NCI-H526 (cell line): ENCODE measurements at regions not wholly inside any gene's neighbourhood (a gene's known extent, or its start where the extent isn't known, plus 50 kb on each side); places are given as distances from the start of the nearest gene placed in this dataset.

Experiments
- DNase-seq, 2 experiments: peaks; one replicate each; lab custom pipeline; 2025; lab: John Stamatoyannopoulos, UW

- DNase-seq: no peak
Observed at GRCh38 chr6:155994086-155994485, 538.4 kb upstream of the NOX3 start.

GRCh38 chr6:155993240-155993639 is 537.6 kb upstream of the NOX3 start:
- no peak for DNase-seq

- DNase-seq: no peak
Observed at GRCh38 chr6:155985660-155986138, 530.1 kb upstream of the NOX3 start.

GRCh38 chr6:155980768-155981079 is 525.1 kb upstream of the NOX3 start:
- DNase-seq: no peak

GRCh38 chr6:155980014-155980767 is 524.6 kb upstream of the NOX3 start:
- no peak for DNase-seq

- DNase-seq: no peak
Observed at GRCh38 chr6:155975506-155975905, 519.9 kb upstream of the NOX3 start.

GRCh38 chr6:155974811-155975323 is 519.2 kb upstream of the NOX3 start:
- DNase-seq: no peak

GRCh38 chr6:155974359-155974758 is 518.7 kb upstream of the NOX3 start:
- DNase-seq: no peak

GRCh38 chr6:155970876-155971708 is 515.5 kb upstream of the NOX3 start:
- DNase-seq: no peak

GRCh38 chr6:155970472-155970871 is 514.8 kb upstream of the NOX3 start:
- no peak for DNase-seq

- DNase-seq: no peak
Observed at GRCh38 chr6:155968921-155969320, 513.3 kb upstream of the NOX3 start.

GRCh38 chr6:155967322-155967721 is 511.7 kb upstream of the NOX3 start:
- DNase-seq: no peak

GRCh38 chr6:155964544-155964943 is 508.9 kb upstream of the NOX3 start:
- DNase-seq: no peak

- no peak for DNase-seq
Observed at GRCh38 chr6:155962276-155962675, 506.6 kb upstream of the NOX3 start.

- peak; percentile 84 to 87 for DNase-seq
Observed at GRCh38 chr6:155959898-155960495, 504.4 kb upstream of the NOX3 start.

- no peak for DNase-seq
Observed at GRCh38 chr6:155958550-155958949, 502.9 kb upstream of the NOX3 start.

- DNase-seq: no peak
Observed at GRCh38 chr6:155955038-155955437, 499.4 kb upstream of the NOX3 start.

GRCh38 chr6:155954149-155954548 is 498.5 kb upstream of the NOX3 start:
- DNase-seq: no peak

GRCh38 chr6:155949256-155949655 is 493.6 kb upstream of the NOX3 start:
- DNase-seq: no peak

GRCh38 chr6:155946860-155947259 is 491.2 kb upstream of the NOX3 start:
- DNase-seq: no peak

GRCh38 chr6:155943635-155944034 is 488.0 kb upstream of the NOX3 start:
- no peak for DNase-seq

GRCh38 chr6:155939253-155939652 is 483.6 kb upstream of the NOX3 start:
- DNase-seq: peak; percentile 8 to 46

- no peak for DNase-seq
Observed at GRCh38 chr6:155936551-155936950, 480.9 kb upstream of the NOX3 start.
